OCI-LY3 (cell line): ENCODE measurements at regions not wholly inside any gene's neighbourhood (a gene's known extent, or its start where the extent isn't known, plus 50 kb on each side); places are given as distances from the start of the nearest gene placed in this dataset.

ENCODE experiments used
- CTCF ChIP-seq: fragments of 200-600, 300-600 bp; sonication (generic); IDR thresholded peaks from 2 replicates; pipeline ENCODE4 v1.5.1; 2014; ENCODE audit warnings: antibody characterized with exemption, low read length, low read depth
- EZH2phosphoT487 ChIP-seq: fragments of 200-600 bp; shearing (Covaris generic); IDR thresholded peaks from 2 replicates; pipeline ENCODE4 v1.6.1; 2018; ENCODE audit warnings: antibody characterized with exemption, mixed run types, low read depth

GRCh38 chr7:110507832-110508231, 583.1 kb upstream of the LRRN3 start:
- no peak for TF ChIP-seq CTCF
- TF ChIP-seq EZH2phosphoT487, result no peak
